Nephron (organoid): ENCODE measurements at regions not wholly inside any gene's neighbourhood (a gene's known extent, or its start where the extent isn't known, plus 50 kb on each side); places are given as distances from the start of the nearest gene placed in this dataset.

Source experiments
- H3K27ac Mint-ChIP-seq, 3 experiments: 2 replicates each; pipeline ENCODE4 v1.8.0; 2020; ENCODE audit warnings: mixed read lengths in 3 of 3, mild to moderate bottlenecking in 2 of 3, moderate library complexity in 1 of 3
- H3K27me3 Mint-ChIP-seq: 2 replicates; pipeline ENCODE4 v1.8.0; 2021; ENCODE audit warnings: low read depth, mild to moderate bottlenecking, moderate library complexity, mixed read lengths
- H3K36me3 Mint-ChIP-seq: 2 replicates; pipeline ENCODE4 v1.8.0; 2020; ENCODE audit warnings: low read depth, mixed read lengths
- H3K4me1 Mint-ChIP-seq: 2 replicates; pipeline ENCODE4 v1.8.0; 2020; ENCODE audit warnings: mixed read lengths
- H3K4me3 Mint-ChIP-seq, 3 experiments: 2 replicates each; pipeline ENCODE4 v1.8.0; 2020; ENCODE audit warnings: mild to moderate bottlenecking in 3 of 3, mixed read lengths in 3 of 3, moderate library complexity in 2 of 3
- H3K9me3 Mint-ChIP-seq: 2 replicates; pipeline ENCODE4 v1.8.0; 2020; ENCODE audit warnings: mixed read lengths
- TF ChIP-seq, protein P1 (sequence below), 3 experiments: fragments of 200-600 bp; sonication (generic); IDR thresholded peaks; one replicate each; pipeline ENCODE4 v1.5.0; 2021; ENCODE audit warnings: antibody characterized with exemption in 3 of 3; ENCODE audit not compliant: unreplicated experiment in 3 of 3

DNA sequence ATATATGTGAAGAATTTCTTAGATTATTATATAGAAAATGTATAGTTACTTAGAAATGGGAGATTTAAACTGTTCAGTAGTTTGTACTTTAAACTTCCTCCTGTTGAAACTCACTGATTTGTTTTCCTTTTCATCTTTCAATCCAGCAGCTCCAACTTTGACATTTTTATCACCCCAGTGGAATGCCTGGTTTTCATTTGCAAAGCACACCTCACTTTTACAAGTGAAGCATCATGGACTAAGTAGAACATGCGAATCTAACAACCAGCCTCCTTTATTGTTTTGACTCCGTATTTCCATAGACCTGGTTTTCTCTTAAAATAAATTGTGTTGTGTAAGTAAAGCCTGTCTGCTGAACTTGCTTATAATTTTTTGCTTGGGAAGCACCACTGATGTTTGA, 97.8 kb upstream of the ROBO2 start:
- H3K27ac Mint-ChIP-seq = peak overlapping the region in 1 of 3 experiments; percentile 59
- no peaks in the 10 kb centered on the region for H3K9me3 Mint-ChIP-seq

GRCh38 chr3:76943058-76943457, 96.8 kb upstream of the ROBO2 start:
- H3K36me3 Mint-ChIP-seq = no peaks in the 10 kb centered on the region
- TF ChIP-seq, protein P1, sequence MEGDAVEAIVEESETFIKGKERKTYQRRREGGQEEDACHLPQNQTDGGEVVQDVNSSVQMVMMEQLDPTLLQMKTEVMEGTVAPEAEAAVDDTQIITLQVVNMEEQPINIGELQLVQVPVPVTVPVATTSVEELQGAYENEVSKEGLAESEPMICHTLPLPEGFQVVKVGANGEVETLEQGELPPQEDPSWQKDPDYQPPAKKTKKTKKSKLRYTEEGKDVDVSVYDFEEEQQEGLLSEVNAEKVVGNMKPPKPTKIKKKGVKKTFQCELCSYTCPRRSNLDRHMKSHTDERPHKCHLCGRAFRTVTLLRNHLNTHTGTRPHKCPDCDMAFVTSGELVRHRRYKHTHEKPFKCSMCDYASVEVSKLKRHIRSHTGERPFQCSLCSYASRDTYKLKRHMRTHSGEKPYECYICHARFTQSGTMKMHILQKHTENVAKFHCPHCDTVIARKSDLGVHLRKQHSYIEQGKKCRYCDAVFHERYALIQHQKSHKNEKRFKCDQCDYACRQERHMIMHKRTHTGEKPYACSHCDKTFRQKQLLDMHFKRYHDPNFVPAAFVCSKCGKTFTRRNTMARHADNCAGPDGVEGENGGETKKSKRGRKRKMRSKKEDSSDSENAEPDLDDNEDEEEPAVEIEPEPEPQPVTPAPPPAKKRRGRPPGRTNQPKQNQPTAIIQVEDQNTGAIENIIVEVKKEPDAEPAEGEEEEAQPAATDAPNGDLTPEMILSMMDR (IDR thresholded peaks at IDR 0.05; ENCODE audit: unreplicated experiment in 3 of 3) = no peak
- H3K9me3 Mint-ChIP-seq = no peaks in the 10 kb centered on the region
- no peak overlapping the region for H3K4me3 Mint-ChIP-seq
- peaks cover 5% of the 10 kb centered on the region for H3K4me1 Mint-ChIP-seq
- H3K27me3 Mint-ChIP-seq = no peaks in the 10 kb centered on the region
- H3K27ac Mint-ChIP-seq = peak overlapping the region in 1 of 3 experiments; percentile 0

More for the DNA sequence above, 97.8 kb upstream of the ROBO2 start:
- Mint-ChIP-seq H3K4me3 (no peak overlapping the region), H3K36me3 (no peaks in the 10 kb centered on the region), H3K27me3 (no peaks in the 10 kb centered on the region), H3K4me1 (peaks cover 5% of the 10 kb centered on the region)
- TF ChIP-seq, protein P1 (IDR thresholded peaks at IDR 0.05; ENCODE audit: unreplicated experiment in 3 of 3) = no peak

DNA sequence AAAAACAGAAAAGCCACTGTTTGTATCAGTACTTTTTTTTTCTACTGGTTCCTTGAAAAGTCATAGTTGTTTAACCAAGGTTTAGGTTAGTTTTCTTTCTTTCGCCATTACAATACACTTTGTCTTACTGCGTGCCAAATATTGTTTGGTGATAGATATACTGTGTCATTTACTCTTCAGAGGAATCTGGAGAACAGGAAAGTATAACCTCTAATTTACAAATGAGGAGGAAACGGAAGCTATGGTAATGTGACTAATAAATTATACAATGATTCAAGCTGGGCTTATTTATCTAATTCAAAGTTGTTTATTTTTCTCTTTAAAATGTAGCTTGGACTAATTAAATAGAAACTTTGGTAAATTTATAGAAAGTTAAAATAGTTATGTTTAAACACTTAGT, 96.2 kb upstream of the ROBO2 start:
- TF ChIP-seq, protein P1 (IDR thresholded peaks at IDR 0.05; ENCODE audit: unreplicated experiment in 3 of 3) = no peak
- H3K4me1 Mint-ChIP-seq = peaks cover 5% of the 10 kb centered on the region
- no peak overlapping the region for H3K4me3 Mint-ChIP-seq
- H3K36me3 Mint-ChIP-seq = no peaks in the 10 kb centered on the region
- no peaks in the 10 kb centered on the region for H3K27me3 Mint-ChIP-seq
- H3K27ac Mint-ChIP-seq = peak overlapping the region in 1 of 3 experiments; percentile 0
- no peaks in the 10 kb centered on the region for H3K9me3 Mint-ChIP-seq

DNA sequence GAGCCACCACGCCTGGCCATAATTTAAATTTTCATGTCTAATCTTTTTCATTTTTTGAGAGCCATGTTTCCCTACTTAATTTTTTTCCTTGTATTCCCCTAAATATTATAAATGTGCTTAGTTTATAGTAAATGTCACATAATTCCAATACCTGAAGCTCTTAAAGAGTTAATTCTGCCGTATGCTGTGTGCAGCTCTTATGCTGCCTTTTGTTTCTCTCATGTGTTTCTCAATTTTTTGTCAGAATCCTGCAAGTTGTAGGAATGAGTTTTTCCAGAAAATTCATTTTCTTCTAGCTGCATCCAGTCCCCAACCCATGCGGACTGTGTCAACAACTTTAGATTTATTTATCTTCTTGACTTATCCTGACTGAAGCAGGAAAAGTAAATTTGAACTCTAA, 90.9 kb upstream of the ROBO2 start:
- no peaks in the 10 kb centered on the region for H3K9me3 Mint-ChIP-seq
- H3K4me3 Mint-ChIP-seq = no peak overlapping the region
- no peaks in the 10 kb centered on the region for H3K36me3 Mint-ChIP-seq

GRCh38 chr3:76949462-76949861, 90.4 kb upstream of the ROBO2 start:
- Mint-ChIP-seq H3K9me3 (no peaks in the 10 kb centered on the region), H3K36me3 (no peaks in the 10 kb centered on the region), H3K4me3 (no peak overlapping the region), H3K4me1 (no peaks in the 10 kb centered on the region), H3K27ac (no peak overlapping the region), H3K27me3 (no peaks in the 10 kb centered on the region)
- TF ChIP-seq, protein P1 (IDR thresholded peaks at IDR 0.05; ENCODE audit: unreplicated experiment in 3 of 3) = no peak

More for the DNA sequence above, 90.9 kb upstream of the ROBO2 start:
- Mint-ChIP-seq H3K27ac (no peak overlapping the region), H3K27me3 (no peaks in the 10 kb centered on the region), H3K4me1 (no peaks in the 10 kb centered on the region)
- TF ChIP-seq, protein P1 (IDR thresholded peaks at IDR 0.05; ENCODE audit: unreplicated experiment in 3 of 3) = no peak

GRCh38 chr3:76950590-76950989, 89.3 kb upstream of the ROBO2 start:
- Mint-ChIP-seq H3K9me3 (no peaks in the 10 kb centered on the region), H3K4me1 (no peaks in the 10 kb centered on the region), H3K36me3 (no peaks in the 10 kb centered on the region), H3K27ac (no peak overlapping the region), H3K27me3 (no peaks in the 10 kb centered on the region), H3K4me3 (no peak overlapping the region)
- TF ChIP-seq, protein P1 (IDR thresholded peaks at IDR 0.05; ENCODE audit: unreplicated experiment in 3 of 3) = no peak
